ENCODE measurements at regions not wholly inside any gene's neighbourhood (a gene's known extent, or its start where the extent isn't known, plus 50 kb on each side); places are given as distances from the start of the nearest gene placed in this dataset.

DNA sequence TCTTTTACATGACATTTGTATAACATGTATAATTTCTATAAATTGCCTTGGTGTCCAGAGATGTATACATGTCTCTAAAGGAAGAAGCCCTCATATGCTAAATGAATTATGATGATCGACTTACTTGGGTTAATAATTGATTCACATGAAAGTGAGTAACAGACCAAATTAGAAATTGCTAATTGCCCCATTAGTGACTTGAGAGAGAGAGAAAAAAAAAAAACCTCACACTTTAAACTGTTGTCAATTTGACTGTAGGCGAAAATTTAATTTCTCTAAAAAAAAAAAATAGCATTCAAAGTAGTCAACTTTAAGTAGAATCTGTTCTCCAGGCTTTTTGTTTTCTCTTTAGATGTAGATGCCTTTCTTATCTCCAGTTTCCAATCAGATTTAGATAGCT, 383.3 kb downstream of the SH2D4B start:
- Histone ChIP-seq H3K27ac (no peak overlapping the region), H3K4me3 (no peak overlapping the region), H3K9me3 (no peaks in the 10 kb centered on the region), H3K27me3 (no peaks in the 10 kb centered on the region), H3K4me1 (no peaks in the 10 kb centered on the region), H3K36me3 (no peaks in the 10 kb centered on the region)
- no peak for DNase-seq
- intact Hi-C loops (cut with DNase I; ENCODE audit: low total_unique reads) = no loop called here
- no peak for TF ChIP-seq POLR2A (IDR thresholded peaks at IDR 0.05)
- TF ChIP-seq, protein P1, sequence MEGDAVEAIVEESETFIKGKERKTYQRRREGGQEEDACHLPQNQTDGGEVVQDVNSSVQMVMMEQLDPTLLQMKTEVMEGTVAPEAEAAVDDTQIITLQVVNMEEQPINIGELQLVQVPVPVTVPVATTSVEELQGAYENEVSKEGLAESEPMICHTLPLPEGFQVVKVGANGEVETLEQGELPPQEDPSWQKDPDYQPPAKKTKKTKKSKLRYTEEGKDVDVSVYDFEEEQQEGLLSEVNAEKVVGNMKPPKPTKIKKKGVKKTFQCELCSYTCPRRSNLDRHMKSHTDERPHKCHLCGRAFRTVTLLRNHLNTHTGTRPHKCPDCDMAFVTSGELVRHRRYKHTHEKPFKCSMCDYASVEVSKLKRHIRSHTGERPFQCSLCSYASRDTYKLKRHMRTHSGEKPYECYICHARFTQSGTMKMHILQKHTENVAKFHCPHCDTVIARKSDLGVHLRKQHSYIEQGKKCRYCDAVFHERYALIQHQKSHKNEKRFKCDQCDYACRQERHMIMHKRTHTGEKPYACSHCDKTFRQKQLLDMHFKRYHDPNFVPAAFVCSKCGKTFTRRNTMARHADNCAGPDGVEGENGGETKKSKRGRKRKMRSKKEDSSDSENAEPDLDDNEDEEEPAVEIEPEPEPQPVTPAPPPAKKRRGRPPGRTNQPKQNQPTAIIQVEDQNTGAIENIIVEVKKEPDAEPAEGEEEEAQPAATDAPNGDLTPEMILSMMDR (IDR thresholded peaks at IDR 0.05) = no peak

DNA sequence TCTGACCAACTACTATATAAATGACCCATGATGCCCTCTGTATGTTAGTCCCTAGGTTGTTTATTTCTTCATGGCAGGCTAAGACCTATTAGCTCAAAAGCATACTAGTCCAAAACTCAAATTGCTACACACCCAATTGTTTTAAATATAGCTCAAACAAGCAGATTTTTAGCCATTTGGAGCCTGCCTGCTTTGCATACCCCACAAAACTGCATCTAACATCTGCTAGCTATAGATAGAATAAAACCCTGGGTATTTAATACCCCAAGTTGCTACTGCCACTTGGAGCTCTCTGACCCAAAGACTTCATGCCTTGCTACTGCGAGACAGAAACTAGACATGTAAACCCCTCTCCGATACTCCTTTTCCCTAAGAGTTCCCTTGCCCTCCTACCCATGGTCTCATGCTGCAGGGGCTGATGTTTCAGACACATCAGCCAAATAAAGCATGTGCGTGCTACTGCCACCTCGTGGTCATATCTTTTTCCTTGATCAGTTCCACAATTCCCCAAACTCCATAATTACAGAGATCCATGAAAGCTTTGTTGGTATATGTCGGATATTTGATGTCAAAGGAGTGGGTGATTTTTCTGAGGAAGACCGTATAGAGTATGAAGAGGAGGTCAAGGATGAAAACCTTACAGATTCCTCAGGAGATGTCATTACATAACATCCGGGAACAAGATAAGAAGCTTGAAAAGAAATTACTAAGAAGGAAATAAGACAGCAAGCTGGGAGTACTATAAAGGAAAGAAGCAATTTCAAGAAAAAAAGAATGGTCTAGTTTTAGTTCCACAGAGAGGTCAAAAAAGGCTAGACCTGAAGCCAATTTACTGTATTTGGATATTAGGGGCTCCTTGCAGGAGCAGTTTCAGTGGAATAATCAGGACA, 386.6 kb downstream of the SH2D4B start:
- TF ChIP-seq POLR2A (IDR thresholded peaks at IDR 0.05) = no peak
- TF ChIP-seq, protein P1 (IDR thresholded peaks at IDR 0.05) = peak; percentile 39 to 53 (median 50)
- no peak overlapping the region for H3K4me3 ChIP-seq
- no peak overlapping the region for H3K27ac ChIP-seq
- no peaks in the 10 kb centered on the region for H3K27me3 ChIP-seq
- no peaks in the 10 kb centered on the region for H3K4me1 ChIP-seq
- DNase-seq = peak in 1 of 2 donors; percentile 26
- no peaks in the 10 kb centered on the region for H3K9me3 ChIP-seq
- intact Hi-C loops (cut with DNase I; ENCODE audit: low total_unique reads) = no loop called here
- no peaks in the 10 kb centered on the region for H3K36me3 ChIP-seq

DNA sequence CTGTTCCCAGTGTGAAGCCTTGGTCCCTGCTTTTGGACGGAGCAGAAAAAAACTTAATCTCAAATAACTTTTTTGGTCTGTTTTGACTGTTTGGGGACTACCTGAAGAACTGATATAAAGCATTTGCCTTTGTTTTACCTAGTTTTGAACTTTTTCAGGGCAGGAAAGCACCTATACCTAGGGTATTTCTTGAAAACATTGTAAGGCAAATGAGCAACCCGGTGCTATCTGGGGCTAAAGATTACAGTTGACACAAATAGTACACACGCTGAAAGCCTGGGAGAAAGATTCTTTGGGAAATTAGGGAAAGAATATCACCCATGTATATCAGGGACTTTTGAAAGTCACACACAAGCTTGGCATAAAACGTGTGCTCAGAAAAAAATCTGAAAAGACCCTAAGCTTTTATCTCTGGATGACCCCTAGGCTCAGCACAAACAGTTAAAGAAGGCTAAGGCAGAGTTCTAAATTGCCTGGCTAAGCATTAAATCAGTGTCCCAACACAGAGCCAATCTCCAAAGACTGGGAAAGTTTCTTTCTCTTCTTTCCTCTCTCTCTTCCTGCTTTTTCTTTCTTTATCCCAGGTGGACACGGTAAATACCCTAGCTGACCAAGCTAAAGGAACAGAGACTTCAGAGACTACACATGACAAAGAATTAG, 389.8 kb downstream of the SH2D4B start:
- TF ChIP-seq, protein P1 (IDR thresholded peaks at IDR 0.05) = no peak
- intact Hi-C loops (cut with DNase I; ENCODE audit: low total_unique reads) = no loop called here
- no peaks in the 10 kb centered on the region for H3K4me1 ChIP-seq
- DNase-seq = no peak
- no peak overlapping the region for H3K27ac ChIP-seq
- no peak overlapping the region for H3K4me3 ChIP-seq
- H3K9me3 ChIP-seq = no peaks in the 10 kb centered on the region
- H3K36me3 ChIP-seq = no peaks in the 10 kb centered on the region
- no peaks in the 10 kb centered on the region for H3K27me3 ChIP-seq

DNA sequence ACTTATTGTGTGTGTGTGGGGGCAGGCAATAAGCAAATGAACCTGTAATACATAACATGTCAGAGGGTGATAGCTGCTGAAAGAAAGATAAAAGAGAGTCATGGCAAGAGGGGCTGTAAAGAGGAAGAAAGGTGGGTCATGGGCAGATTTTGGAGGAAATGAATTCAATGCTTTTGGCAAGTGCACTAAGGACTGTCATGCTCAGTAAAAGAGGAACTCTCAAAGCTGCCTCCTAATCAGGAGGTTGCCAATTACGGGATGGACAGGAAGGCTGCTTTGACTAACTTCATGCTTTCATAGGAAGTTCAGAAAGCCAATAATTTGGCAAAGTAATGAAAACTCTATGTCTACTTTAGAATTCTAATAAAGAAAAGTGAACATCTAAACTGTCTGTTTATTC, 401.2 kb downstream of the SH2D4B start:
- Histone ChIP-seq H3K27me3 (no peaks in the 10 kb centered on the region), H3K36me3 (no peaks in the 10 kb centered on the region), H3K4me3 (no peak overlapping the region), H3K27ac (no peak overlapping the region), H3K9me3 (no peaks in the 10 kb centered on the region), H3K4me1 (no peaks in the 10 kb centered on the region)
- DNase-seq = no peak
- TF ChIP-seq, protein P1 (IDR thresholded peaks at IDR 0.05) = no peak
- no peak for TF ChIP-seq POLR2A (IDR thresholded peaks at IDR 0.05)
- intact Hi-C loops (cut with DNase I; ENCODE audit: low total_unique reads) = no loop called here

DNA sequence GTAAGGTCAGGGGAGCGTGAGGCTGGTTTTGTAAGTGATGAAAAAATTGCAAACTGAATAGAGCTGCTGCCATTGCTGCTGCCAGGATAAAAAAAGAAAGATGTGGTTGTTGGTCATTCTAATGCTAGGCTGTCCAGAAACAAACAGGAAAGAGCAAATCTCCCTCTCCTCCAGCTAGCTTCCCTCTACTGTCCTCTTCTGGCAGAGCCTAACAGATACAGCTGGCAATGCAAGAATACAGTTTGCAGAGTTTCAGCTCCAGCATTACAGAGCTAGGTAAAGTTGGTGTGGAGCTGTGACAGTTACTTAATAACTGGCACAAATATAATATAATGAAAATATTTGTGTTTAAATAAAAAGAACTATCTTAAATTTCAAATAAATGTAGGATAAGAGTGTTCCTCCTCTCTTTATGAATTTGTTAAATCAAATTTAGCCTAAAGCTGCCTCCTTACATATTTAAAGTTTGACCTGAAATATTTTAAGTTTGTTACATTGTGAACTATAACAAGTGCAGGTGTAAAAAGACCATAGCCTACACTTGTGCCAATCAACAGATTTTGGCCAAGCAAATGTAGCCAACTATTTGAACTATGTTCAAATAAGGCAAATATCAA, 407.7 kb downstream of the SH2D4B start:
- Histone ChIP-seq H3K27me3 (no peaks in the 10 kb centered on the region), H3K36me3 (no peaks in the 10 kb centered on the region), H3K4me1 (no peaks in the 10 kb centered on the region), H3K27ac (no peak overlapping the region), H3K4me3 (no peak overlapping the region), H3K9me3 (no peaks in the 10 kb centered on the region)
- no peak for DNase-seq
- intact Hi-C loops (cut with DNase I; ENCODE audit: low total_unique reads) = no loop called here
- TF ChIP-seq, protein P1 (IDR thresholded peaks at IDR 0.05) = peak in 3 of 4 experiments; percentile 38 to 57 (median 49)
- TF ChIP-seq POLR2A (IDR thresholded peaks at IDR 0.05) = no peak

Data from uterus (tissue), 3 donors.